Gastrocnemius medialis (tissue), 4 donors: ENCODE measurements at regions not wholly inside any gene's neighbourhood (a gene's known extent, or its start where the extent isn't known, plus 50 kb on each side); places are given as distances from the start of the nearest gene placed in this dataset.

Experiments
- CTCF ChIP-seq, 5 experiments: fragments of 450-650 bp in 3 of 5; fragments of 200-600 bp in 2 of 5; sonication (generic) in 2 of 5; IDR thresholded peaks in 4 of 5; conservative IDR thresholded peaks in 1 of 5; 1 replicate in 4 of 5; 2 replicates in 1 of 5; pipeline ENCODE4 v1.5.1; 2016 to 2019; ENCODE audit warnings: antibody characterized with exemption in 5 of 5, mild to moderate bottlenecking in 3 of 5, moderate library complexity in 3 of 5
- POLR2A ChIP-seq, 2 donors: fragments of 450-650 bp; IDR thresholded peaks; one replicate each; pipeline ENCODE4 v1.6.1; 2017; ENCODE audit warnings: antibody characterized with exemption in 2 of 2, mild to moderate bottlenecking in 2 of 2, moderate library complexity in 2 of 2

GRCh38 chr7:27433581-27433980 is 191.0 kb downstream of the EVX1 start:
- TF ChIP-seq POLR2A (IDR thresholded peaks at IDR 0.05) (no peak), CTCF (IDR thresholded peaks at IDR 0.05 in 4 of 5, conservative IDR thresholded peaks at IDR 0.05 in 1 of 5) (no peak)
